ENCODE measurements at regions not wholly inside any gene's neighbourhood (a gene's known extent, or its start where the extent isn't known, plus 50 kb on each side); places are given as distances from the start of the nearest gene placed in this dataset.

- Histone ChIP-seq H3K4me2 (ENCODE audit: low read depth, low read length) (no peak overlapping the region), H3K9me3 (replicated peaks; ENCODE audit: insufficient read depth, low read length) (no peaks in the 10 kb centered on the region), H3K4me1 (ENCODE audit: low read length) (no peaks in the 10 kb centered on the region), H3F3A (ENCODE audit: insufficient read depth, low read length) (no peaks in the 10 kb centered on the region), H3K27me3 (replicated peaks; ENCODE audit: insufficient read depth, low read length) (no peaks in the 10 kb centered on the region), H3K4me3 (ENCODE audit: low read length) (no peak overlapping the region), H4K20me1 (ENCODE audit: insufficient read depth, low read length) (no peaks in the 10 kb centered on the region), H3K79me2 (ENCODE audit: low read length) (no peaks in the 10 kb centered on the region), H3K9ac (ENCODE audit: low read length) (no peak overlapping the region), H3K27ac (ENCODE audit: low read length) (no peak overlapping the region), H3K36me3 (replicated peaks; ENCODE audit: insufficient read depth, low read length) (no peaks in the 10 kb centered on the region), H3K9me2 (replicated peaks; ENCODE audit: insufficient read depth, low read length) (no peaks in the 10 kb centered on the region), H2AFZ (ENCODE audit: low read length) (no peak overlapping the region)
- TF ChIP-seq, protein P1, sequence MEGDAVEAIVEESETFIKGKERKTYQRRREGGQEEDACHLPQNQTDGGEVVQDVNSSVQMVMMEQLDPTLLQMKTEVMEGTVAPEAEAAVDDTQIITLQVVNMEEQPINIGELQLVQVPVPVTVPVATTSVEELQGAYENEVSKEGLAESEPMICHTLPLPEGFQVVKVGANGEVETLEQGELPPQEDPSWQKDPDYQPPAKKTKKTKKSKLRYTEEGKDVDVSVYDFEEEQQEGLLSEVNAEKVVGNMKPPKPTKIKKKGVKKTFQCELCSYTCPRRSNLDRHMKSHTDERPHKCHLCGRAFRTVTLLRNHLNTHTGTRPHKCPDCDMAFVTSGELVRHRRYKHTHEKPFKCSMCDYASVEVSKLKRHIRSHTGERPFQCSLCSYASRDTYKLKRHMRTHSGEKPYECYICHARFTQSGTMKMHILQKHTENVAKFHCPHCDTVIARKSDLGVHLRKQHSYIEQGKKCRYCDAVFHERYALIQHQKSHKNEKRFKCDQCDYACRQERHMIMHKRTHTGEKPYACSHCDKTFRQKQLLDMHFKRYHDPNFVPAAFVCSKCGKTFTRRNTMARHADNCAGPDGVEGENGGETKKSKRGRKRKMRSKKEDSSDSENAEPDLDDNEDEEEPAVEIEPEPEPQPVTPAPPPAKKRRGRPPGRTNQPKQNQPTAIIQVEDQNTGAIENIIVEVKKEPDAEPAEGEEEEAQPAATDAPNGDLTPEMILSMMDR (IDR thresholded peaks at IDR 0.05; ENCODE audit: low read length) = no peak
- TF ChIP-seq EZH2 (optimal IDR thresholded peaks at IDR 0.05; ENCODE audit: low read depth, low read length) (no peak), EZH2phosphoT487 (IDR thresholded peaks at IDR 0.05; ENCODE audit: low read length) (no peak)
- DNase-seq = no peak
Measured at GRCh38 chr12:89999699-90000505, 291.3 kb upstream of the ATP2B1 start.

GRCh38 chr12:89995870-89996269 is 287.2 kb upstream of the ATP2B1 start:
- no peak for DNase-seq
- Histone ChIP-seq H3K4me2 (ENCODE audit: low read depth, low read length) (no peak overlapping the region), H3K9ac (ENCODE audit: low read length) (no peak overlapping the region), H3K4me1 (ENCODE audit: low read length) (no peaks in the 10 kb centered on the region), H3K79me2 (ENCODE audit: low read length) (no peaks in the 10 kb centered on the region), H3K9me2 (replicated peaks; ENCODE audit: insufficient read depth, low read length) (no peaks in the 10 kb centered on the region), H3F3A (ENCODE audit: insufficient read depth, low read length) (no peaks in the 10 kb centered on the region), H3K9me3 (replicated peaks; ENCODE audit: insufficient read depth, low read length) (no peaks in the 10 kb centered on the region), H3K27me3 (replicated peaks; ENCODE audit: insufficient read depth, low read length) (no peaks in the 10 kb centered on the region), H2AFZ (ENCODE audit: low read length) (no peak overlapping the region), H4K20me1 (ENCODE audit: insufficient read depth, low read length) (no peaks in the 10 kb centered on the region), H3K4me3 (ENCODE audit: low read length) (no peak overlapping the region), H3K27ac (ENCODE audit: low read length) (no peak overlapping the region), H3K36me3 (replicated peaks; ENCODE audit: insufficient read depth, low read length) (no peaks in the 10 kb centered on the region)
- TF ChIP-seq, protein P1 (IDR thresholded peaks at IDR 0.05; ENCODE audit: low read length) = no peak
- TF ChIP-seq EZH2 (optimal IDR thresholded peaks at IDR 0.05; ENCODE audit: low read depth, low read length) (no peak), EZH2phosphoT487 (IDR thresholded peaks at IDR 0.05; ENCODE audit: low read length) (no peak)

DNA sequence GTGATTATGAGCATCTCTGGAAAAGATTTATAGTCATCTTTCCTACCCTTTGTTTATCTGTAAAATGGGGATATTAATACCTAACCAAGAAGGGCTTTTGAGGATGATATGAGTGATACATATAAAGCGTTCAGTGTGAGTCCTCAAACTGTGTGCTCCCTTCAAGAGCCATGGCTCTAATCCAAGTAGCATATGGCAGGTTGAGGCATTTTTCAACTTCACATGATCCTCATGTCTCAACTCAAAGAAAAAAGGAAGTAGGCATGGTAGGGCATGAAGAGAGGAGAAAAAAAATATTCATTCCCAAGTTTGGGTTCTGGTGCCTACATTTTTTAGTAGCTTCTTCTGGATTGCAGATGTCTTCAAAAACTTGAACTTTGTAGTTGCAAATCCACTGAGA is 286.3 kb upstream of the ATP2B1 start:
- no peaks in the 10 kb centered on the region for H3F3A ChIP-seq (ENCODE audit: insufficient read depth, low read length)
- no peaks in the 10 kb centered on the region for H4K20me1 ChIP-seq (ENCODE audit: insufficient read depth, low read length)
- H3K36me3 ChIP-seq (replicated peaks; ENCODE audit: insufficient read depth, low read length) = no peaks in the 10 kb centered on the region
- H3K4me1 ChIP-seq (ENCODE audit: low read length) = no peaks in the 10 kb centered on the region
- H3K9me2 ChIP-seq (replicated peaks; ENCODE audit: insufficient read depth, low read length) = no peaks in the 10 kb centered on the region
- no peaks in the 10 kb centered on the region for H3K27me3 ChIP-seq (replicated peaks; ENCODE audit: insufficient read depth, low read length)
- H3K27ac ChIP-seq (ENCODE audit: low read length) = no peak overlapping the region
- no peak overlapping the region for H2AFZ ChIP-seq (ENCODE audit: low read length)
- H3K79me2 ChIP-seq (ENCODE audit: low read length) = no peaks in the 10 kb centered on the region
- no peak overlapping the region for H3K4me2 ChIP-seq (ENCODE audit: low read depth, low read length)
- no peaks in the 10 kb centered on the region for H3K9me3 ChIP-seq (replicated peaks; ENCODE audit: insufficient read depth, low read length)
- no peak overlapping the region for H3K4me3 ChIP-seq (ENCODE audit: low read length)
- H3K9ac ChIP-seq (ENCODE audit: low read length) = no peak overlapping the region
- no peak for TF ChIP-seq EZH2 (optimal IDR thresholded peaks at IDR 0.05; ENCODE audit: low read depth, low read length)
- no peak for DNase-seq

- H4K20me1 ChIP-seq (ENCODE audit: insufficient read depth, low read length) = no peaks in the 10 kb centered on the region
- DNase-seq = no peak
- H3K9me2 ChIP-seq (replicated peaks; ENCODE audit: insufficient read depth, low read length) = no peaks in the 10 kb centered on the region
- no peaks in the 10 kb centered on the region for H3K27me3 ChIP-seq (replicated peaks; ENCODE audit: insufficient read depth, low read length)
- H2AFZ ChIP-seq (ENCODE audit: low read length) = no peak overlapping the region
- no peaks in the 10 kb centered on the region for H3K79me2 ChIP-seq (ENCODE audit: low read length)
- no peak overlapping the region for H3K4me3 ChIP-seq (ENCODE audit: low read length)
- no peaks in the 10 kb centered on the region for H3K4me1 ChIP-seq (ENCODE audit: low read length)
- no peak overlapping the region for H3K4me2 ChIP-seq (ENCODE audit: low read depth, low read length)
- no peak overlapping the region for H3K27ac ChIP-seq (ENCODE audit: low read length)
- H3K9ac ChIP-seq (ENCODE audit: low read length) = no peak overlapping the region
- H3K9me3 ChIP-seq (replicated peaks; ENCODE audit: insufficient read depth, low read length) = no peaks in the 10 kb centered on the region
- H3K36me3 ChIP-seq (replicated peaks; ENCODE audit: insufficient read depth, low read length) = no peaks in the 10 kb centered on the region
- TF ChIP-seq EZH2 (optimal IDR thresholded peaks at IDR 0.05; ENCODE audit: low read depth, low read length) (no peak), EZH2phosphoT487 (IDR thresholded peaks at IDR 0.05; ENCODE audit: low read length) (no peak)
- TF ChIP-seq, protein P1 (IDR thresholded peaks at IDR 0.05; ENCODE audit: low read length) = no peak
- no peaks in the 10 kb centered on the region for H3F3A ChIP-seq (ENCODE audit: insufficient read depth, low read length)
Measured at GRCh38 chr12:89993632-89994031, 285.0 kb upstream of the ATP2B1 start.
